Heart left ventricle (tissue), 13 donors: ENCODE measurements at regions not wholly inside any gene's neighbourhood (a gene's known extent, or its start where the extent isn't known, plus 50 kb on each side); places are given as distances from the start of the nearest gene placed in this dataset.

Source experiments
- CTCF ChIP-seq, 12 donors: fragments of 200-600 bp; sonication (generic) in 4 of 12; IDR thresholded peaks; one replicate each; pipeline versions ENCODE4 v1.5.0 to v1.8.0; 2018 to 2022; ENCODE audit warnings: antibody characterized with exemption in 12 of 12, mild to moderate bottlenecking in 5 of 12
- POLR2A ChIP-seq, 2 donors: fragments of 450-650 bp; IDR thresholded peaks; one replicate each; pipeline ENCODE4 v1.6.1; 2017; ENCODE audit warnings: antibody characterized with exemption in 2 of 2, mild to moderate bottlenecking in 2 of 2, moderate library complexity in 2 of 2
- donor health status: ischemic (EF 13 %, LVEDD 7.1; RV severe dilation, severe dysfunction).
- donor health status: DM: no; HTN: yes; CAD: no.
- donor health status: DM: no; HTN: no; CAD: no.
- donor health status: ischemic (EF 25% LVEDD 6.9; RV normal size, moderate dysfunction).
- donor health status: ischemic (EF 25% LVEDD 5.7; RV mildly dilated, moderate dysfunction).
- donor health status: ischemic (EF 35%, LVEDD 5.7; RV mildly dilated, moderate dysfunction).
- donor health status: nonischemic (EF 11% LVEDD 7.7; RV severe dilation, severe dysfunction).
- donor health status: DM: yes; HTN: yes; CAD: no.
- donor health status: PGD.
- donor health status: ischemic (EF 29% LVEDD 5.4; RV normal size, mild dysfunction).
- donor health status: nonischemic (EF 23%, LVEDD 6.1; RV moderate dilation, normal function).

- TF ChIP-seq CTCF (IDR thresholded peaks at IDR 0.05) (no peak), POLR2A (IDR thresholded peaks at IDR 0.05) (no peak)
Measured at GRCh38 chr6:37552267-37552666, 52.6 kb upstream of the CCDC167 start.
